Fibroblast of villous mesenchyme (primary cell): ENCODE measurements at regions not wholly inside any gene's neighbourhood (a gene's known extent, or its start where the extent isn't known, plus 50 kb on each side); places are given as distances from the start of the nearest gene placed in this dataset.

Experiments used
- DNase-seq: peaks from one replicate; pipeline ENCODE4 v3.0.0-alpha.2; 2010; ENCODE audit warnings: low read depth
- H3K4me3 ChIP-seq: 2 replicates; pipeline ENCODE4 v1.5.1; 2011; ENCODE audit warnings: low read depth, mild to moderate bottlenecking, low read length
- CTCF ChIP-seq: IDR thresholded peaks from 2 replicates; pipeline ENCODE4 v1.5.1; 2012; ENCODE audit warnings: low read depth, mild to moderate bottlenecking, low read length; ENCODE audit not compliant: insufficient read depth

DNA sequence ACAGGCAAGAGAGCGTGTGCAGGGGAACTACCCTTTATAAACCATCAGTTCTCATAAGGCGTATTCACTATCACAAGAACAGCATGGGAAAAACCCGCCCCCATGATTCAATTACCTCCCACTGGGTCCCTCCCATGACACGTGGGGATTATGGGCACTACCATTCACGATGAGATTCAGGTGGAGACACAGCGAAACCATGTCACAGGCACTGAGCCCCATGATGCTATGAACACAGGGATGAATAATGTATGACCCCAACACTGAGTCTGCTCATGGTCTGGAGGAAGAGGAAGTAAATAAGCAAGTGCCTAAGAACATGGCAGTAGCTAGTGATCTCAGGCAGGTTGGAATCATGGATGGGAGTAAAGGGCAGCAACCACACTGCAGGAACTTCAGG lies 281.0 kb upstream of the ZNF462 start:
- H3K4me3 ChIP-seq = no peak overlapping the region
- no peak for DNase-seq
- TF ChIP-seq CTCF = no peak

GRCh38 chr9:106583751-106584150 lies 279.2 kb upstream of the ZNF462 start:
- H3K4me3 ChIP-seq = no peak overlapping the region
- TF ChIP-seq CTCF = no peak
- DNase-seq = no peak

GRCh38 chr9:106587042-106587441 lies 275.9 kb upstream of the ZNF462 start:
- H3K4me3 ChIP-seq = no peak overlapping the region
- TF ChIP-seq CTCF = no peak
- peak; percentile 22 for DNase-seq

GRCh38 chr9:106588626-106589025 lies 274.3 kb upstream of the ZNF462 start:
- no peak for TF ChIP-seq CTCF
- no peak overlapping the region for H3K4me3 ChIP-seq
- DNase-seq = peak; percentile 33

DNA sequence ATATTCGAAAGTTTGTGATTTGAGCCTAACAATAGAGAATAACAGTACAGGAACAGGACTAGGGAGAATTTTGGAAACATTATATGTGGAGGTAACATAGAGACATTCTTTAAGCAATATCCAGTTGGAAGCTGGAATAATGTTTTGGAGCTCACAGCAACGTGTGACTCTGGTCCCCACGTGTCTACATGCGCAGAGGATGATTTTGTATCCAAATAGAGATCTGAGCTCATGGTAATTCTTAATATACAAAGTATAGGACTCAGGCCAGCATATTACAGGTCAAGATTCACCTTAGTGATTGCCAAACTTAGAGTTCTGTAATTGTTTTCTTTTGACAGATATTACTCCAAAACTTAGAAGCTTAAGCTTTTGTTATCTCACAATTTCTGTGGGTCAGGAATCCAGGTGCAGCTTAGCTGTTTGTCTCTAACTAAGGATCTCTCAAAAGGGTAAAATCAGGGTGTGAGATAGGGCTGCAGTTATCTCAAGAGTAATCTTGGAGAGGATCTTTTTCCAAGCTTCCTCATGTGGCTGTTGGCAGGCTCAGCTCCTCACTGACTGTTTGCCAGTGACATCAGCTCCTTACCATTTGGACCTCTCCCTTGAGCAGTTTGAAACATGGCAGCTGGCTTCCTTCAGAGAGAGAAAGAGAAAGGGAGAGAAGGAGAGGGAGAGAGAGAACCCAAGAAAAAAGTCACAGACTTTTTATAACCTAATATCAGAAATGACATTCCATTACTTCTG lies 272.0 kb upstream of the ZNF462 start:
- H3K4me3 ChIP-seq = no peak overlapping the region
- DNase-seq = no peak
- TF ChIP-seq CTCF = no peak

- no peak overlapping the region for H3K4me3 ChIP-seq
- no peak for TF ChIP-seq CTCF
- no peak for DNase-seq
These were observed 269.8 kb upstream of the ZNF462 start for GRCh38 chr9:106593201-106593600.

GRCh38 chr9:106596984-106597383 lies 266.0 kb upstream of the ZNF462 start:
- no peak for TF ChIP-seq CTCF

More at GRCh38 chr9:106596984-106597383, 266.0 kb upstream of the ZNF462 start:
- H3K4me3 ChIP-seq = no peak overlapping the region
- no peak for DNase-seq
